IMR-90 (cell line): ENCODE measurements at regions not wholly inside any gene's neighbourhood (a gene's known extent, or its start where the extent isn't known, plus 50 kb on each side); places are given as distances from the start of the nearest gene placed in this dataset.

Experiments
- ATAC-seq: fragments of 200-7000 bp; cut with Tn5 transposase; 2 replicates; pipeline ENCODE4 v1.9.1; 2020; ENCODE audit warnings: low read depth, mild to moderate bottlenecking, moderate library complexity
- BruUV-seq: library from RNA; stranded (reverse); fragments of 400-500 nt; replicated peaks from 2 replicates; lab custom pipeline; 2021; lab: Mats Ljungman, UMichigan
- CTCF ChIA-PET: fragments of 300-600 bp; formaldehyde crosslinking; extraction: SDS; loops from one replicate; lab custom pipeline; 2021; ENCODE audit warnings: antibody characterized with exemption; lab: Yijun Ruan, JAX
- POLR2A ChIA-PET: fragments of 300-600 bp; sonication (Branson Sonifier 250); formaldehyde crosslinking; loops from one replicate; lab custom pipeline; 2022; ENCODE audit warnings: antibody characterized with exemption; ENCODE audit not compliant: unreplicated experiment; lab: Charles Lee
- DNase-seq: peaks from one replicate; pipeline ENCODE4 v3.0.0; 2013
- H2AFZ ChIP-seq: replicated peaks from 2 replicates; pipeline ENCODE3; 2013; ENCODE audit warnings: low read length, mild to moderate bottlenecking; ENCODE audit not compliant: poor library complexity
- H2AK5ac ChIP-seq: 2 replicates; pipeline ENCODE4 v1.6.1; 2013; ENCODE audit warnings: low read depth, low read length, inconsistent platforms
- H2AK9ac ChIP-seq: replicated peaks from 2 replicates; pipeline ENCODE3; 2013; ENCODE audit warnings: mild to moderate bottlenecking, low read depth, low read length, moderate library complexity; ENCODE audit not compliant: poor library complexity
- H2BK120ac ChIP-seq: 2 replicates; pipeline ENCODE4 v1.6.1; 2013; ENCODE audit warnings: low read depth, low read length, inconsistent platforms
- H2BK15ac ChIP-seq: 3 replicates; pipeline ENCODE4 v1.6.1; 2013; ENCODE audit warnings: low read depth, low read length, inconsistent platforms
- H2BK20ac ChIP-seq: 2 replicates; pipeline ENCODE4 v1.6.1; 2013; ENCODE audit warnings: low read depth, mild to moderate bottlenecking, inconsistent platforms, low read length, moderate library complexity
- H2BK5ac ChIP-seq: 2 replicates; pipeline ENCODE4 v1.6.1; 2013; ENCODE audit warnings: mild to moderate bottlenecking, low read depth, low read length, inconsistent platforms; ENCODE audit not compliant: poor library complexity, severe bottlenecking
- H3K14ac ChIP-seq: replicated peaks from 2 replicates; pipeline ENCODE4 v1.6.1; 2013; ENCODE audit warnings: low read depth, low read length, inconsistent platforms
- H3K18ac ChIP-seq: 2 replicates; pipeline ENCODE4 v1.6.1; 2013; ENCODE audit warnings: low read depth, low read length, control low read depth
- H3K23ac ChIP-seq: 2 replicates; pipeline ENCODE4 v1.6.1; 2013; ENCODE audit warnings: low read depth, low read length, inconsistent platforms
- H3K27ac ChIP-seq: 2 replicates; pipeline ENCODE4 v1.5.1; 2013; ENCODE audit warnings: mild to moderate bottlenecking, control low read depth, low read length; ENCODE audit not compliant: insufficient read depth
- H3K27me3 ChIP-seq: 2 replicates; pipeline ENCODE4 v1.6.1; 2013; ENCODE audit warnings: low read length; ENCODE audit not compliant: control insufficient read depth, insufficient read depth
- H3K36me3 ChIP-seq: 2 replicates; pipeline ENCODE4 v1.6.1; 2013; ENCODE audit warnings: low read length, mixed read lengths; ENCODE audit not compliant: control insufficient read depth, insufficient read depth
- H3K4ac ChIP-seq: 2 replicates; pipeline ENCODE4 v1.6.1; 2013; ENCODE audit warnings: low read depth, low read length, inconsistent platforms
- H3K4me1 ChIP-seq: 2 replicates; pipeline ENCODE4 v1.6.1; 2013; ENCODE audit warnings: low read length, mixed read lengths; ENCODE audit not compliant: control insufficient read depth, insufficient read depth
- H3K4me2 ChIP-seq: 2 replicates; pipeline ENCODE4 v1.6.1; 2013; ENCODE audit warnings: low read depth, mild to moderate bottlenecking, control low read depth, low read length, moderate library complexity
- H3K4me3 ChIP-seq: 2 replicates; pipeline ENCODE4 v1.5.1; 2013; ENCODE audit warnings: low read depth, mild to moderate bottlenecking, control low read depth, low read length, moderate library complexity; ENCODE audit not compliant: insufficient read depth
- H3K56ac ChIP-seq: 2 replicates; pipeline ENCODE4 v1.6.1; 2013; ENCODE audit warnings: low read length, inconsistent platforms; ENCODE audit not compliant: insufficient read depth; ENCODE audit errors: extremely low read depth
- H3K79me1 ChIP-seq, 2 experiments: 2 replicates each; pipeline ENCODE4 v1.6.1; 2013; ENCODE audit warnings: low read length in 2 of 2, inconsistent platforms in 1 of 2, low read depth in 1 of 2
- H3K9ac ChIP-seq: 2 replicates; pipeline ENCODE4 v1.6.1; 2013; ENCODE audit warnings: low read depth, low read length, control low read depth
- H3K9me1 ChIP-seq: 2 replicates; pipeline ENCODE4 v1.6.1; 2013; ENCODE audit warnings: low read length, inconsistent platforms; ENCODE audit not compliant: insufficient read depth
- H3K9me3 ChIP-seq: 2 replicates; pipeline ENCODE4 v1.6.1; 2013; ENCODE audit warnings: low read length; ENCODE audit not compliant: control insufficient read depth, insufficient read depth
- H4K20me1 ChIP-seq: 2 replicates; pipeline ENCODE4 v1.6.1; 2013; ENCODE audit warnings: low read length, inconsistent platforms; ENCODE audit not compliant: insufficient read depth
- H4K5ac ChIP-seq: 2 replicates; pipeline ENCODE4 v1.6.1; 2013; ENCODE audit warnings: mild to moderate bottlenecking, low read depth, low read length, control low read depth
- H4K8ac ChIP-seq, 2 experiments: 2 replicates each; pipeline ENCODE4 v1.6.1; 2013; ENCODE audit warnings: low read depth in 2 of 2, low read length in 2 of 2, control low read depth in 1 of 2, inconsistent platforms in 1 of 2
- H4K91ac ChIP-seq: 2 replicates; pipeline ENCODE4 v1.6.1; 2013; ENCODE audit warnings: low read depth, low read length, inconsistent platforms; ENCODE audit not compliant: insufficient read depth
- MAFK ChIP-seq: IDR thresholded peaks from 2 replicates; pipeline ENCODE4 v1.6.1; 2012; ENCODE audit warnings: low read depth, low read length, improper control_type of control experiment
- WGBS, 2 experiments: methylation state at CpG; one replicate each; pipeline versions ENCODE4 v1.1.5 to v1.1.7; 2013; ENCODE audit warnings: missing lambda C conversion rate in 2 of 2; ENCODE audit not compliant: insufficient read length in 1 of 2; ENCODE audit errors: extremely low coverage in 2 of 2; 5-methylcytosine and 5-hydroxymethylcytosine counted together
- dilution Hi-C: fragments of 300-500 bp; cut with HindIII; formaldehyde crosslinking; loops from one replicate; pipeline ENCODE4 v1.14.3; 2018; ENCODE audit warnings: low sequenced_read_pairs; ENCODE audit not compliant: unreplicated experiment
- in situ Hi-C: fragments of 300-500 bp; cut with MboI; formaldehyde crosslinking; loops from 3 replicates; pipeline ENCODE4 v1.14.3; 2019; ENCODE audit warnings: low sequenced_read_pairs, inconsistent platforms, mixed read lengths
- intact Hi-C: fragments of 100-400 bp; cut with micrococcal nuclease; formaldehyde crosslinking; loops from 2 replicates; pipeline ENCODE4 v1.10.0; 2022
- TF ChIP-seq, protein P1 (sequence below): fragments of 150-350 bp; IDR thresholded peaks from 2 replicates; pipeline ENCODE4 v1.6.1; 2016; ENCODE audit warnings: low read depth, mild to moderate bottlenecking, low read length, moderate library complexity, borderline replicate concordance

- DNase-seq (no peak), ATAC-seq (no peak)
- H2BK15ac ChIP-seq, result no peak overlapping the region
- H2AK9ac ChIP-seq, result no peak overlapping the region
- H3K79me1 ChIP-seq, result no peaks in the 10 kb centered on the region
- H4K91ac ChIP-seq, result no peak overlapping the region
- no peaks in the 10 kb centered on the region; the same call in 1 of the 2 replicates for H3K4me1 ChIP-seq
- dilution Hi-C loops, result no loop called here
- no peak for TF ChIP-seq MAFK
- TF ChIP-seq, protein P1, sequence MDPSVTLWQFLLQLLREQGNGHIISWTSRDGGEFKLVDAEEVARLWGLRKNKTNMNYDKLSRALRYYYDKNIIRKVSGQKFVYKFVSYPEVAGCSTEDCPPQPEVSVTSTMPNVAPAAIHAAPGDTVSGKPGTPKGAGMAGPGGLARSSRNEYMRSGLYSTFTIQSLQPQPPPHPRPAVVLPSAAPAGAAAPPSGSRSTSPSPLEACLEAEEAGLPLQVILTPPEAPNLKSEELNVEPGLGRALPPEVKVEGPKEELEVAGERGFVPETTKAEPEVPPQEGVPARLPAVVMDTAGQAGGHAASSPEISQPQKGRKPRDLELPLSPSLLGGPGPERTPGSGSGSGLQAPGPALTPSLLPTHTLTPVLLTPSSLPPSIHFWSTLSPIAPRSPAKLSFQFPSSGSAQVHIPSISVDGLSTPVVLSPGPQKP, result no peak
- H4K8ac ChIP-seq, result no peak overlapping the region
- no peak overlapping the region for H2BK20ac ChIP-seq
- no peak overlapping the region for H3K4me2 ChIP-seq
- CTCF ChIA-PET, result no interaction called here
- no peak overlapping the region for H3K4me3 ChIP-seq
- H2AFZ ChIP-seq, result no peak overlapping the region
- peak overlapping the region; percentile 15; the same call in 1 of the 2 replicates for H3K14ac ChIP-seq
- intact Hi-C loops, result no loop called here
- no peaks in the 10 kb centered on the region for H3K27me3 ChIP-seq
- POLR2A ChIA-PET, result no interaction called here
- H3K4ac ChIP-seq, result no peak overlapping the region
- H3K27ac ChIP-seq, result no peak overlapping the region
- no peak overlapping the region for H4K5ac ChIP-seq
- no peak overlapping the region for H2BK120ac ChIP-seq
- no CpG with 5 or more reads among the region's 2 CpGs for WGBS, 2 experiments
- in situ Hi-C loops, result no loop called here
- no peaks in the 10 kb centered on the region for H4K20me1 ChIP-seq
- BruUV-seq, result no TSS peak
- H3K9ac ChIP-seq, result no peak overlapping the region
- H3K9me3 ChIP-seq, result no peaks in the 10 kb centered on the region
- H3K18ac ChIP-seq, result no peak overlapping the region
- H3K23ac ChIP-seq, result no peak overlapping the region
- 0 out of 2 replicates have a peak overlapping the region, but pooled peaks have one; percentile 10 for H2AK5ac ChIP-seq
- H3K56ac ChIP-seq, result no peak overlapping the region
- no peaks in the 10 kb centered on the region for H3K36me3 ChIP-seq
- no peaks in the 10 kb centered on the region for H3K9me1 ChIP-seq
- H2BK5ac ChIP-seq, result no peak overlapping the region
Measured at GRCh38 chr6:112713402-112713801, 366.3 kb downstream of the RFPL4B start.
